Stimulated activated naive CD4-positive, alpha-beta T cell (primary cell): ENCODE measurements at regions not wholly inside any gene's neighbourhood (a gene's known extent, or its start where the extent isn't known, plus 50 kb on each side); places are given as distances from the start of the nearest gene placed in this dataset.
"Not testable (repeated sequence)": the region's sequence is repeated elsewhere in the genome, so short reads cannot be mapped to it uniquely, and the experiment has no call there.

Experiments
- DNase-seq, 6 experiments: peaks; one replicate each; lab custom pipeline; 2025; lab: John Stamatoyannopoulos, UW

DNA sequence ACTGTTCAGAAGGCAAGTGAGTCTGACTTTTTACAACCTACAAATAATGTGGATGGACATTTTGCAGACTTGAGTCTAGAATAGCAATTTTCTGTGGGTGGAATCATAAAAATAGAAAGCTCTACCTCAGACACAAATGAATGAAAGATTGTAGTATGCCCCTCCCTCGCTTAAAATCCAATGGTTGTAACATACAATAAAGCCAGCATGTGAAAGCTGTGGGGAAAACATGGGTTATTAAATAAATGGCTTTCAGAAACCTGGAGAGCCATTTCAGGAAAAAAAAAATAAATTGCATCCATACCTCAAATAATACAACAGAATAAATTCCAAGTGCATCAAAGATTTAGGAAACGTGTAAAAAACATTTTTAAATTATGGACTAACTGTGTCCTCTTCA lies 123.1 kb upstream of the MON1B start:
- no peak for DNase-seq

DNA sequence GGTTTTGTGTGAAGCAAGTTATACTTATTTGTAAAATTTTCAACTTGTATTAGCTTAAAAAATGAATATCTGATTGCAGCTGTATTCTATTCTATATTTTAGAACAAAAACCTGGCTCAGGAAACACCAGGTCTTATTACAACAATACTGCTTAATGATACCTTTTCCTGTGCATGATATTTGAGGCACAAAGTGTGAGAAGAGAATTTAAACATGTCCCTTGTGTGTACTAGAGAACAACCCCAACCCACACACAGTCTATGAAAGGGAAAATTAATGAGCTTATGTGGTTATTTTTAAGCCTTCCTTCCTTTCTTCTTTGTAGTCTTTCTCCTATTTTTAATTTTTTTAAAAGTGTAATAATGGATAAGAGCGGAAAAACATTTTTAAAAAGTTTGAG lies 122.6 kb upstream of the MON1B start:
- DNase-seq: no peak

DNA sequence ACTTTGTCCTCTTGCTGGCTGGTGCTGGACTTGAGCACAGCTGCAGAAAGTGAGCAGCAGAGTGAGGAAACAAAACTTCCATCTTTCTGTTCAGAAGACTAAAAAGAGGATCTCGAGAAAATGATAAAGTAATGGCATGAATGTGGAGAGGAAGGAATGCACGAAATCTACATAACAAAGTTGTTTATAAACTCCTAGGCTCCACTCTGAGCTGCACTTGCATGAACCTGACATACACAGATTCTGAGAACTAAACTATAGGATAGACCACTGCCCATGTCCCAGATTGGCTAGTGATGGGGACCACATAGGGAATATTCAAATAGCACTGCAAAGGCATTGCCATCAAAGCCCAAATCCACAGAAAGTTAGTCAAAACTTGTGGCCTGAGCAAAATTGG lies 121.1 kb upstream of the MON1B start:
- no peak for DNase-seq

DNA sequence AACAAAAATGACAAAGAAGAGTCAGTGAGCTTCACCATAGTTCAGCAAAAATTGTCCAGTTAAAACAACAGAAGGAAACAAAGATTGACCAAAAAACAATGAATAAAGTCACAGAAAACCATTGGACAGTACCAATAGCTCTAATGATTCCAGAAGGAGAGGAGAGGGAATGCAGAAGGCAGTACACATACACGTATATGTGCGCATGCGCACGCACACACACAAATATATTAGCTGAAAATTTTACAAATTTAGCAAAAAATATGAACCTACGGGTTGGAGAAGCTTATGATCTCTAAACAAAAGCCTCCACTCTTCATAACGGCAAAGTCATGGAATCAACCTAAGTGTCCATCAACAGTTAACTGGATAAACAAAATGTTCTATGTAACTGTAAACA lies 120.3 kb upstream of the MON1B start:
- DNase-seq: no peak

DNA sequence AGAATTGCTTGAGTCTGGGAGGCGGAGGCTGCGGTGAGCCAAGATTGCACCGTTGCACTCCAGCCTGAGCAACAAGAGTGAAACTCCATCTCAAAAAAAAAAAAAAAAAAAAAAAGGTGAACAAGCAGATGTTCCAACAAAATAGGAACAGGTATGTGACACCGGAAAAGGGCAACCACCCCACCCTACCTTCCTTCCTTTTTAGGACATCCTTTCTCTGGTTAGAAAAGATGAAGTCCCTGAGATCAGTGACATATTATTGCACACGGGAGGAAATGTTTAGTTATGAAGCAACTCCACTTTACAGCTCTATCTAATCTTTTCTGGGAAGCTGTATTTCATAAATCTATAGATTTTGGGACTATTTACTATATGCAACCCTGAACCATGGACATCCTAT lies 114.2 kb upstream of the MON1B start:
- DNase-seq: no peak

DNA sequence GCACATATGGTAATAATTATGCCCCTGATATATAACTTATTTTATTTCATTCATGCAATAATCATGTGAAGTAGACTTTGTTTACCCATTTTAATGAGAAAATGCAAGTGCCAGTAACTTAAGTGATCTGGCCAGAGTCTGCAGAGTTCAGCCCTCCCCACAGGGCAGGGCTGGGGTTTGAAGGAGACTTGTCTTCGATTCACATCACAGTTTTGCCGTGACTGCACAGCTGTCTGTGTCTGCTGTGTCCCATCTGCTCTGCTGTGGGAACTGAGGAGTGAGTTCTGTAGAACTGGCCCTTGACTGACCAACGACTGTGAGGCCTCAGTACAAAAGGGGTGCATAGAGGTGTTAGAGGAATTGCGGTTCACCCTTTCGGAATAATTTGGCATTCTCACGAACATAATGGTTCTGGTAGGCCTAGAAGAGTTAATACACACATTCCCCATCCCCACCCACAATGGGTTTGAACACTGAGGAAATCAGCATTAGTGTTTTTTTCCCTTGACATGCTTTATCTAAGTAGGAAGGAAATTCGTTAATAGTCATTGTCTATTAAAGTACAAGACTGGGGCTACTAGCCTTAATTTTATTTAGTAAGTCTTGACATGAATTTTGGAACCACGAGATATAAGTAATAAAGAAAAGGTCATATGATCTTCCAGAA lies 113.6 kb upstream of the MON1B start:
- no peak for DNase-seq

DNA sequence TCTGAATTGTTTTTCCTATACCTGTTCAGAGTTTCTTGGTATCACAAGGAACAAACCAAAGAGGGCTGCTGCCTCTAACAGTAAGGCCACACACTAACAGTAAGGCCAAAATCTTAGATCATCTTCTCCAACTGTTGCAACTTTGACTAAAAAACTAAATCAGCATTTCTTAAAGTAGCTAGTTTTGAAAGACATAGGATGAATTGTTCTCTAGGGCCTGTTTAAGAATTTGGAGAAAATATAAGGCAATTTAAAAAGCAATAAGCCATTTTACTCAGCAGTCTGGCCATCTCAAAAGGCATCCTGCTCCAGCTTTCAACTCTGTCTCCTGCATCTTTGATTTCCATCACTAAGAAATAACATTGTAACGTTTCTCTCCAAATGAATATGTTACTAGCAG lies 105.0 kb upstream of the MON1B start:
- no peak for DNase-seq

DNA sequence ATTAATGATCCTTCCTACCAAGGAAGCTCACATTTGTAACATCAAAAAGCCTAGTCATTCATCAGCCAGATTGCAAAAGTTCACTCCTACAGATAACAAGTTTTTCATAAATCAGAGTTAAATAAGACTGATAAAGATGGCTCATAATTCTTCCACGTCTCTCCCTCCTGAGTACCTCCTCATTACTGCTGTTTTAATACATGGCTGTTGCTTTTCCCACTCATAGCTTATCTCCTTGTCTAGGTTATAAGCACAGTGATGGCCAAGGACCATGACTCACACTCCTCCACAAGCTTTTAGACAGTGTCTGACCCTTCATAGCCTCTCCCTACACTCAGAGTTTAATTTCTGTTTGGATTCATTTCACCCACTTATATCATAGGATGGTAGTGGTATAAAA lies 100.9 kb upstream of the MON1B start:
- DNase-seq: no peak

DNA sequence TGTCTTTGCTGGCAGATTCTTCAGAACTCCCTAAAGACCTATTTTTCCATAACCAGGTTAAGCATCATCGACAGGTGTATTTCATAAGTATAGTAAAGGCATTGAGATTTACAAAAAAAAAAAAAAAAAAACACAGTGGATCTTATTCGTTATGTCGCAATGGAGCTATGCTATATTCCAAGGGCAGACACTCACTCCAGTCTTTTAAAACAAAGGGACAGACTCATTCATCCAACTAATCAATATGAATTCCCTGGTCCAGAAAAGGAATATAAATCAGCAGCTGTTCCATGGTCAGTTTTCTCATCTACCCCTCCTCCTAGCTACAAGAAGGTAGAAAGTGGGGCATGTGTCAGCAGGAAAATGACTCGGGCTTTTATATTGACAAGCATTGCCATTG lies 97.7 kb upstream of the MON1B start:
- DNase-seq: no peak

DNA sequence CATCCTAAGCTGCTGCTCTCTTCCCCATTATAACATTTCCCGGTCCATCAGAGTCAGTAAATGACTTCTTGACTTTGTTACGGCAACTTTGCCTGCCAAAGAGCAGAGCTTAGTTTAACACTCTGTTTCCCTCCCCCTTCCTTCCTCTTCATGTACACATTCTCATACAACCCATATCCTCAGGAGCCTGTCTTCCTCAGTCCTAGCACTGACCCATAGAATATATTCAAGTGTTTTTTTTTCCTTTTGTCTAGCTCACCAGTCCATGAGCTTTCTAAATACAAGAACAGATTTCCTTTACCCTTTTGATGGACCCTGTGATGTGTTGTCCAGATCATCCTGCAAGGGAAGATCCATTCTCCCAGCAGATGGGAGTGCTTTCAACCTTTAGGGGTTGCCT lies 97.0 kb upstream of the MON1B start:
- no peak for DNase-seq

DNA sequence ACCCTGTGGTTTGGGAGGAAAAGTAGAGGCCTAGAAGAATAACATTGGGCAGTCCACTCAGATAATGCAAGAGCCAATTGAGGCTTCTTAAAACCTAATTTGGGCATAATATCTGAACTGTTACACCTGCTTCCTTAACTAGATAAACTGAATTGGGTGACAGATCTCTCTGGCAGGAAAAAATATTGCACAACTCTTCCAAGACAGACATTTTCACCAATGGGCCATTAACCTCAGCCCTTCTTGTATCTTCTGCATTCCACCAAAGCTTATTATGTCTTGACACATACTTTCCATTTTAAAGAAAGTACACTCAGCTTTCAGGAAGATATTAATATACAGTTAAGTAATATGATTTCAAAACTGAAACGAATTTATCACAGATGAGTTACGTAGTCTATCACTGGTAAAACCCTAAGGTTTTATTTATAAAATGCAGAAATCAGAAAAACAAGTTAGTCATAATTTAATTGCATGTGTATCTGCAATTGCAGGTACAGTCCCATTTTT lies 79.9 kb upstream of the MON1B start:
- no peak for DNase-seq

DNA sequence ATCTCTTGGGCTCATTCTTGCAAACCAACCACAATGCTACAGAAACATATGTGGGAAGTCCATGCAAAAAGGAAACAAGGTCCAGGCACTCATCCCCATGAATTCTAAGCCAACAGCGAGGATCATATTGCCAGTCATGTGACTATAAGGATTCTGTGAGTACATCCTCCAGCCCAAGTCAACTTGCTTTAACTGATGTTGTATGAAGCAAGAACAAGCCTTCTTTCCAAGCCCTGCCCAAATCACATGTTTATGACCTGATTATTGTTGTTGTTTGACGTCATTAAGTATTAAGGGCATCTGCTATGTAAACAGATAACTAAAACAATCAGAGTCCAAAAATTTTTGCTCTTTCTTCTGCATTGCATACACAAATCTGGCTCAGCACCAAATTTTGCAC lies 78.2 kb upstream of the MON1B start:
- DNase-seq: no peak

DNA sequence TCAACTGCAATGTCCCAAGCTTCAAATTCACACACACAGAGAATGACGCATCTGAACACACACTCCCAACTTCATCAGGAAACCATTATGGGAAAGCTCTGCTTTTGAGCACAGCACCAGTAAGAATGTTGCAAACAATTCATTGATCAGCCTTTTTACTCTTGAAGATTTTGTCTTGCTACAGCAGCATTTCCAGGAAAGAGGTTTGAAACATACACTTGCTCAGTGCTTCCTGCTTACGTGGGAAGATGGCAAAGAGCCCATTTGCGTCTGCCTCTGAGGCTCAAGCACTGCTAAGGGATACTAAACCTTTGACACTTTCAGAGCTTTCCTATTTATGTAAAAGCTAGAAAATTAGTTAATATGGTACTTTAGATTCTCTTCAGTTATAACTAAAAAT lies 77.2 kb upstream of the MON1B start:
- no peak for DNase-seq

DNA sequence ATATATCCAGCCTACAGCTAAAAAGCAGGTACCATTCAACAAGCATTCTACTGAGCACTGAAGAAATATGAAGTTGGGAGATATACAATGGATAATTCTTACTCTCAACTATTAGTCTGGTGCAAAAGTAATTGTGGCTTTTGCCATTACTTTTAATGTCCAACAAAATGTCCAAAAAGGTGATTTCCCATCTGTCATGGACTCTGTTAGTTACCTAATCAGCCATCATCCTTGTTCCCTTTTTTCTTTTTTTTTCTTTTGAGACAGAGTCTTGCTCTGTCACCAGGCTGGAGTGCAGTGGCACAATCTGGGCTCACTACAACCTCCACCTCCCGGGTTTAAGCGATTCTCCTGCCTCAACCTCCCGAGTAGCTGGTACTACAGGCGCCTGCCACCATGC lies 76.6 kb upstream of the MON1B start:
- DNase-seq: not testable (repeated sequence)

DNA sequence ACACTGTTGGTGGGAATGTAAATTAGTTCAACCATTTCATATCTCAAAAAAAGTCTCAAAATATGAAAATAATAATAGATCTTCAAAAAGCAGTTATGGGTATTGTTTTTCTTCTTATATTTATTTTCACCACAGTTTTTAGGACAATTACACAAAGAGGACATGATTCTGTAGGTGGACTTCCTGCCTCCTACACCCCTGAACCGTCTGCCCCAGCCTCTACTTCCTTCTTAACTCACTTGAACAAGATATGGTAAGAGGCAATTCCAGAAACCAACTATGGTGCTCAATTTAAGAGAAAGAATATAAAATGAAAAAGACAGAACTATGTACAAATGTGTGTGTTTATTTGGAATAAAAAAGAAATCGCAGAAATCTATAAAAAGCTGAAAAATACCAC lies 74.1 kb upstream of the MON1B start:
- DNase-seq: no peak

DNA sequence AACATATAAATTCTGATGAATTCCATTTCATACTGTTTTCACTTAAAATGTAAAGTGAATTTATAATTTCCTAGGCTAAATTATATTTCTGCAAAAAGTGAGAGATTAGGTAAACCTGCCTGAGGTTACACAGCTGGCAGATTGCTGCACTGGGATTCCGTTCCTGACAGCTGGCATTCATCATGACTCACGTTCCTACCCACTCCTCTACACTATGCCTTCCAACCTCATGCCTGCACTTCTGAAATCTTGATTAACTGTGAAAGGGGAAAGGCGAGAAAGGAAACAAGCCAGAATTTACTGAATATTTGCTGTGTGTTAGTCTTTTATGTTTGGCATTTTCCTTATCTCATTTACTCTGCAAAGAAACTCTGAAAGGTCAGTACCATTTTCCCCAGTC lies 73.3 kb upstream of the MON1B start:
- DNase-seq: no peak

DNA sequence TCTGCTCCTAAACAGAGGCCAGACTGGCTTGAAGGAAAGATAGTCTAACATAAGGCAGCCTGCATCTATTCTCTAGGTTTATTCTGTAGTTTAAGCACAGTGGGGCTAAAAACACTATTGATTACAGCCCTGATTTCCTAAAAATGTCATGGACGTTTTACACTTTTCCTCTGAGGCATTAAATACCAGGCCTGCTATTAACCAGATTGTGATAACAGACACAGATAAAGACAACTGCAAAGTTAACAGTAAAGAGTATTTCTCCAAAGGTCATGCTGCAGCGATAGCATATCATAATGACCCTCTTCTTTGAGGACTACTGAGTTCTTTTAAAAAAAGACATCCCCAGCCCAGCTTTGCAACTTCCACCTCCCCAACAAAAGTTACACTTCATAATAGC lies 59.6 kb upstream of the MON1B start:
- no peak for DNase-seq

DNA sequence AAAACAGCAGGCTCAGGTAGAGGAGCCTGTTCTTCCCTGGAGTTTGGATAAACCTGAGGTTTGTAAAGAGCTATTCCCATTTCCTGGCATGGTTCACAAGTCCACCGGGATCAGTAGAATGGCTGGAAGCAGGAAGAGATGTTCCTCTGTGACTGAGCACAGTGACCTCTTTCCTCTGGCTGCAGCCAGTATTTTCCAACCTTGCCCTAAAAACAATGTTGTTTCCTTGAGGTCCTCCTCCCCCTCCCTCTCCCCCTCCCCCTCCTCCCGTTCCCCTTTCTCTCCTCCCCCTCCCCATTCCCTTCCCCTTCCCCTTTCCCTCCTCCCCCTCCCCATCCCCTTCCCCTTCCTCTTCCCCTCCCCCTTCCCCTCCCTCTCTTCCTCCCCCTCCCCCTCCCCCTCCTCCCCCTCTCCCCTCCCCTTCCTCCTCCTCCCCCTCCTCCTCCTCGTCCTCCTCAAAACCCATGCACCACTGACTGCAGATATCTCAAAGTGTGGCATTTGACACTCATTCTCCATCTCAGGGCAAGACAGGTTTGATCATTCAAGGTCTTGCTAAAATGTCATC lies 58.9 kb upstream of the MON1B start:
- DNase-seq: no peak

DNA sequence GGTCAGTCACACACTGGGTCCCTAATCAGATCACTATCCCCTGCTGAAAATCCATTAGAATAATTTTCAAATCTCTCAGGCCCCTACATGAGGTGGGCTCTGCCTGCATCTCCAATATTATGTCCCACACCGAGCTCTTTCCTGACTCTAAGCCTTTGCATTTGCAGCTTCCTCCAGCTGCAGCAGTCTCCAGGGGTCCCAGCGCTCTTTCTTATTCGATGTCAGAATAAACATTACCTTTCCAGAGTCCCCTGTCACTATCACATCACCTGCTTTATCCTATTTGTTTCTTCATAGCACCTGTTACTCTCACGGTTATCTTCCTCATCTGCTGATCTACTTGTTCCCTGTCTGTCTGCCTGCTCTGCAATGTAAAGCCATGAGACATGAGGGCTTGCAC lies 57.3 kb upstream of the MON1B start:
- no peak for DNase-seq

DNA sequence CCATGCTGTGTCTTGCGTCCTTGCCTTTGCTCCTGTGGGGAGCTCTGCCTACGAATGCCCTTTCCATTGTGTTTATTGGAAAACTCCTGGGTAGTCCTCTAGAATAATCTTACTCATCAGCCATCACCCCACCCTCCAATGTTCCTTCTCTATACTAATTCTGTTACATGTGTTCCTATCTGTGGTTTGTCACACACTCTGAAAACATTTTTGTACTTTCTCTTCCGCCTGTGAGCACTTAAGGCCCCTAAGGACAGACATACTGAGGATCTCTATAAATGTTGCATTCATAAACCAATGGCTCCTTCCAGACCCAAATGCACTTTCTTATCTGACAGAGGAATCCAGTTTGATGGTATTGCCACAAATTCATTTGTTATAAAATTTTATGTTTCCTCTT lies 53.9 kb upstream of the MON1B start:
- DNase-seq: no peak
